NB4 (cell line): ENCODE measurements at regions not wholly inside any gene's neighbourhood (a gene's known extent, or its start where the extent isn't known, plus 50 kb on each side); places are given as distances from the start of the nearest gene placed in this dataset.
"Not testable (repeated sequence)": the region's sequence is repeated elsewhere in the genome, so short reads cannot be mapped to it uniquely, and the experiment has no call there.

Experiments used
- DNase-seq: peaks from one replicate; pipeline ENCODE4 v3.0.0; 2010; ENCODE audit warnings: low read depth
- H3K4me3 ChIP-seq: one replicate; pipeline ENCODE4 v1.5.1; 2011; ENCODE audit warnings: mild to moderate bottlenecking, low read depth, low read length, moderate library complexity
- CTCF ChIP-seq: IDR thresholded peaks from one replicate; pipeline ENCODE4 v1.5.1; 2012; ENCODE audit warnings: low read depth, low read length
- MAX ChIP-seq: IDR thresholded peaks from 2 replicates; pipeline ENCODE4 v1.6.1; 2011; ENCODE audit warnings: low read depth, low read length
- MYC ChIP-seq: IDR thresholded peaks from 2 replicates; pipeline ENCODE4 v1.6.1; 2011; ENCODE audit warnings: low read depth, low read length
- POLR2A ChIP-seq: IDR thresholded peaks from 2 replicates; pipeline ENCODE4 v1.6.1; 2011; ENCODE audit warnings: mild to moderate bottlenecking; ENCODE audit not compliant: insufficient read length; ENCODE audit errors: extremely low read depth

GRCh38 chr5:112597831-112598230, 139.9 kb upstream of the APC start:
- TF ChIP-seq MYC = no peak
- TF ChIP-seq MAX = no peak
- no peak for TF ChIP-seq POLR2A
- no peak for TF ChIP-seq CTCF
- no peak for DNase-seq
- H3K4me3 ChIP-seq = no peak overlapping the region

- DNase-seq, H3K4me3 ChIP-seq: not testable (repeated sequence)
Measured at GRCh38 chr5:112600510-112600909, 137.2 kb upstream of the APC start.

GRCh38 chr5:112604732-112605630, 132.7 kb upstream of the APC start:
- no peak overlapping the region for H3K4me3 ChIP-seq
- peak; percentile 56 for DNase-seq
- TF ChIP-seq POLR2A (no peak), CTCF (peak; percentile 51), MYC (peak; percentile 54; the same call in 1 of the 2 replicates), MAX (no peak)

- DNase-seq = no peak
- no peak for TF ChIP-seq MAX
- TF ChIP-seq CTCF = no peak
- TF ChIP-seq POLR2A = no peak
- no peak for TF ChIP-seq MYC
- no peak overlapping the region for H3K4me3 ChIP-seq
Measured at GRCh38 chr5:112608975-112609374, 128.7 kb upstream of the APC start.

GRCh38 chr5:112612663-112613062, 125.0 kb upstream of the APC start:
- H3K4me3 ChIP-seq = no peak overlapping the region
- no peak for DNase-seq
- no peak for TF ChIP-seq POLR2A
- TF ChIP-seq MAX = no peak
- no peak for TF ChIP-seq MYC
- TF ChIP-seq CTCF = no peak

- DNase-seq = no peak
- H3K4me3 ChIP-seq = no peak overlapping the region
- TF ChIP-seq CTCF = no peak
- TF ChIP-seq POLR2A = no peak
- TF ChIP-seq MYC = no peak
- TF ChIP-seq MAX = no peak
Measured at GRCh38 chr5:112614285-112614684, 123.4 kb upstream of the APC start.
